ENCODE measurements at regions not wholly inside any gene's neighbourhood (a gene's known extent, or its start where the extent isn't known, plus 50 kb on each side); places are given as distances from the start of the nearest gene placed in this dataset.

DNA sequence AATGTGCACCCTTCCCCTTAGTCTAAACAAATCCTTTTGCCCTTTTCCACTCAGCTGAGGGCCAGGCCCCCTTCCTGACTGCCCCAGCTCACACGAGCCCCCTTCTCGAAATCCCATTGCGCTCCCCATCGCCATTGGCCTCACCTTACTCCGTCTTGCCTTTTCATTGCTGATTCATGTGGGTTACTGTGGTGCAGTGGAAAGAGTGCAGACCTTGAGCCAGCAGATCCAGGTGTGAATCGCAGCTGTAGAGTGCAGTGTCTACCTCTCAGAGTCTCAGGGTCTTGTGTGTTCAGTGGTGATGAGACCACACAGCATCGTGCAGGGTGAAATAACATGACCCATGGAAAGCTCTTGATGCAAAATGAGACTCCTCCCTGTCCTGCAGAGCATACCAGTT lies 132.4 kb upstream of the APCDD1 start:
- WGBS, 2 donors, result 93% methylated on average over 7 of the region's 7 CpGs
- DNase-seq (no peak), ATAC-seq (no peak)
- no peak overlapping the region for H3K27ac ChIP-seq
- no peak overlapping the region for H3K4me3 ChIP-seq
- H3K36me3 ChIP-seq, result no peaks in the 10 kb centered on the region
- TF ChIP-seq, protein P1, sequence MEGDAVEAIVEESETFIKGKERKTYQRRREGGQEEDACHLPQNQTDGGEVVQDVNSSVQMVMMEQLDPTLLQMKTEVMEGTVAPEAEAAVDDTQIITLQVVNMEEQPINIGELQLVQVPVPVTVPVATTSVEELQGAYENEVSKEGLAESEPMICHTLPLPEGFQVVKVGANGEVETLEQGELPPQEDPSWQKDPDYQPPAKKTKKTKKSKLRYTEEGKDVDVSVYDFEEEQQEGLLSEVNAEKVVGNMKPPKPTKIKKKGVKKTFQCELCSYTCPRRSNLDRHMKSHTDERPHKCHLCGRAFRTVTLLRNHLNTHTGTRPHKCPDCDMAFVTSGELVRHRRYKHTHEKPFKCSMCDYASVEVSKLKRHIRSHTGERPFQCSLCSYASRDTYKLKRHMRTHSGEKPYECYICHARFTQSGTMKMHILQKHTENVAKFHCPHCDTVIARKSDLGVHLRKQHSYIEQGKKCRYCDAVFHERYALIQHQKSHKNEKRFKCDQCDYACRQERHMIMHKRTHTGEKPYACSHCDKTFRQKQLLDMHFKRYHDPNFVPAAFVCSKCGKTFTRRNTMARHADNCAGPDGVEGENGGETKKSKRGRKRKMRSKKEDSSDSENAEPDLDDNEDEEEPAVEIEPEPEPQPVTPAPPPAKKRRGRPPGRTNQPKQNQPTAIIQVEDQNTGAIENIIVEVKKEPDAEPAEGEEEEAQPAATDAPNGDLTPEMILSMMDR (IDR thresholded peaks at IDR 0.05), result no peak
- intact Hi-C loops (cut with DNase I), result no loop called here
- H3K9me3 ChIP-seq, result no peaks in the 10 kb centered on the region
- H3K27me3 ChIP-seq, result no peaks in the 10 kb centered on the region
- H3K4me1 ChIP-seq, result peaks cover 0 to 4% (median 0%) of the 10 kb centered on the region in 9 donors

DNA sequence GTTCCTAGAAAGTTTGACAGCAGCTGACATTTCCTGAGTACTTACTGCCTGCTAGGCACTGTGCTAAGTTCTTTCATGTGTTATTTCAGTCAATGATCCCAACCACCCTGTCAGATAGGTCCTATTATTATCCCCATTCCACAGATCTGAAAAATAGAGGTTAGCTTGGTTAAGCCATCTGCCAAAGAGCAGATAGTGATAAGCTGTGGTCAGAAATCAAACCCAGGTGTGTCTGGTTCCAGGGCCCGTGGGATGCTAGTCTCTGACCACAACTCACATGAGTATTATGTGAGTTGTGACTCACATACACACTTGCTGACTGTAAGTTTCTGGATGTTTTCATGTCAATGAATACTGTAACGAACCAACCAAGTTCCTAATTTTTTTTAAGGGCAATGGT lies 132.0 kb upstream of the APCDD1 start:
- Histone ChIP-seq H3K27me3 (no peaks in the 10 kb centered on the region), H3K27ac (no peak overlapping the region), H3K4me1 (peaks cover 0 to 4% (median 0%) of the 10 kb centered on the region in 9 donors), H3K36me3 (no peaks in the 10 kb centered on the region), H3K9me3 (no peaks in the 10 kb centered on the region), H3K4me3 (no peak overlapping the region)
- 87 to 90% methylated on average over 2 of the region's 2 CpGs for WGBS, 2 donors
- no peak for ATAC-seq
- no peak for DNase-seq
- TF ChIP-seq, protein P1 (IDR thresholded peaks at IDR 0.05), result no peak
- intact Hi-C loops (cut with DNase I), result no loop called here

DNA sequence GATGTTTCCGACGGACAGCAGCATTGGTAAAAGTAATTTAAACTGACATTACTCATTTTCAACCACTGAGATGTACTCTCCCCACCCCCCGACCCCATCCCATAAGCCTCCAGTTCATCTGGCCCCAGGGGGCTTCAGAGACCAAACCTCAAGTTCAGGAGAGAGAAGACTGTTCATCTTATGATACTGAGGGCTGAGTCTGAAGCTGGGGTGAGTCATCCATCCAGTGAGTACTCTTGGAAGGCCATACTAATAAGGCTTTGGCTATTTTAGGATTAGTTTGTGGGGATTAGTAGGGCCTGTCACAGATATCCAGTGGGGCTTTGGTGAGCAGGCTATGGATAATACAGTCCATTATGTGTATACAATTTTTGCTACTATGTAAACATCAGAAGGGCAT lies 125.3 kb upstream of the APCDD1 start:
- ATAC-seq, result no peak
- DNase-seq, result no peak
- TF ChIP-seq, protein P1 (IDR thresholded peaks at IDR 0.05), result no peak
- Histone ChIP-seq H3K4me3 (no peak overlapping the region), H3K4me1 (no peaks in the 10 kb centered on the region), H3K27ac (no peak overlapping the region), H3K27me3 (no peaks in the 10 kb centered on the region), H3K36me3 (no peaks in the 10 kb centered on the region), H3K9me3 (no peaks in the 10 kb centered on the region)
- intact Hi-C loops (cut with DNase I), result no loop called here
- WGBS, 2 donors, result 87 to 88% methylated on average over 3 of the region's 3 CpGs

DNA sequence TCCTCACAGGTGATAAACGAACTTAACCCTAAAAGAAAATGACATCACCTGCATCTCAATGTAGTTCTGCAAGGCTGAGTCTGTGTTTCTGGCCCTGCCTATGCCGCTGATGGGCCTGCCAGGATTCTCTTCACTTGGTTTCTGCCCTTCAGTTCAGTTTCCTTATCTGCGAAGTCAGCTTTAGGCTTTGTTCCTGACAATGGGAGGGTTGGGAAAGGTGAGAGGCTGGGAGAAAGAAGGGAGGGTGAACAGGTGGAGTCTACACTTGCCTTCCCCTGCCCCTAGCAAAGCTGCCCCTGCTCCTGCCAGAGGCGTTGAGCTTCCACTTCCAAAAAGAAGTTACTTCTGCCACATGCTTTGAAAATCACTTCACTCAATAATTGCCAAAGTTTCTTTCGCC lies 124.0 kb upstream of the APCDD1 start:
- intact Hi-C loops (cut with DNase I), result no loop called here
- Histone ChIP-seq H3K9me3 (no peaks in the 10 kb centered on the region), H3K36me3 (no peaks in the 10 kb centered on the region), H3K27me3 (no peaks in the 10 kb centered on the region), H3K4me1 (no peaks in the 10 kb centered on the region), H3K27ac (no peak overlapping the region), H3K4me3 (no peak overlapping the region)
- WGBS, 2 donors, result 85 to 91% methylated on average over 5 of the region's 5 CpGs
- no peak for DNase-seq
- no peak for ATAC-seq
- TF ChIP-seq, protein P1 (IDR thresholded peaks at IDR 0.05), result no peak

DNA sequence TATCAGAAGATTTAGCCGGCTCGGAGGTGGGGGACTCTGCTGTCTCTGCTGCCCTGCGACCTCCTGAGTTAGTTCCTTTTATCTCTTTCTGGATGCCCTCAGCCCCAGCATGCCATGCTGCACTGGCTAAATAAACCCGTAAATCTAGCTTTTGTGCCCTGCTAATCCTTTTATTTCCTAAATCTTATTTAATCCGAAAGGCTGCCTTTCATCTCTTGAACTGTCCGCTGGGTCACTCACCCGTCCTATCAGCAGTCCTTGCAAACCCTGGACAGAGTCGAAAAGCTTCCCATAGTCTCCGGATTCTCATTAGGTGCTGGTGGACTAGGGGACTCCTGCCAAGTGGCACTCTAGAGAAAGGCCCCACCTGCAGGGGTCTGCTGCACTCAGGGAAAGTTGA lies 122.0 kb upstream of the APCDD1 start:
- H3K4me3 ChIP-seq, result no peak overlapping the region
- no peaks in the 10 kb centered on the region for H3K27me3 ChIP-seq
- intact Hi-C loops (cut with DNase I), result no loop called here
- ATAC-seq (no peak), DNase-seq (no peak)
- no peaks in the 10 kb centered on the region for H3K9me3 ChIP-seq
- no peaks in the 10 kb centered on the region for H3K36me3 ChIP-seq
- TF ChIP-seq, protein P1 (IDR thresholded peaks at IDR 0.05), result no peak
- H3K4me1 ChIP-seq, result no peaks in the 10 kb centered on the region
- no peak overlapping the region for H3K27ac ChIP-seq
- 90% methylated on average over 9 of the region's 9 CpGs for WGBS, 2 donors
